ENCODE measurements at regions not wholly inside any gene's neighbourhood (a gene's known extent, or its start where the extent isn't known, plus 50 kb on each side); places are given as distances from the start of the nearest gene placed in this dataset.

DNA sequence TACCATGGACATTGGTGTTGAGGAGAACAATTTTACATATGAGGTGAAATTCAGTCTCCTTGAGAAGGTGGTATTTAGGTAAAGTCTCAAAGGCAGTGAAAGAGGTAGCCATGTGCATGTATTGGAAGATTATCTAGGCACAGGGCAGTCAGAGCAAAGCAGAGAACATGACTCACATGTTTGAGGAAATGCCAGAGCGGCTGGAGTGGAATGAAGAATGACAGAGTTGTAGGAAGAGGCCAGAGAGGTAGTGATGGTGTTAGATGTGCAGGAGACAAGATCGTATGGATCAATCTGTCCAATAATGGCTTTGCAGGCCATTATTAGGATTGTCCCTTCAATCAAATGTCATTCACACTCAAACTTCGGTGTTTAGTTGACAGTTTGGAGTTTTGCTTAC lies 449.4 kb upstream of the PTCHD4 start:
- Histone ChIP-seq H3K4me2 (ENCODE audit: low read depth, low read length, poor library complexity, severe bottlenecking) (no peak overlapping the region), H3K27me3 (ENCODE audit: low read length) (no peaks in the 10 kb centered on the region), H2AFZ (ENCODE audit: low read depth, low read length, severe bottlenecking) (no peak overlapping the region)

DNA sequence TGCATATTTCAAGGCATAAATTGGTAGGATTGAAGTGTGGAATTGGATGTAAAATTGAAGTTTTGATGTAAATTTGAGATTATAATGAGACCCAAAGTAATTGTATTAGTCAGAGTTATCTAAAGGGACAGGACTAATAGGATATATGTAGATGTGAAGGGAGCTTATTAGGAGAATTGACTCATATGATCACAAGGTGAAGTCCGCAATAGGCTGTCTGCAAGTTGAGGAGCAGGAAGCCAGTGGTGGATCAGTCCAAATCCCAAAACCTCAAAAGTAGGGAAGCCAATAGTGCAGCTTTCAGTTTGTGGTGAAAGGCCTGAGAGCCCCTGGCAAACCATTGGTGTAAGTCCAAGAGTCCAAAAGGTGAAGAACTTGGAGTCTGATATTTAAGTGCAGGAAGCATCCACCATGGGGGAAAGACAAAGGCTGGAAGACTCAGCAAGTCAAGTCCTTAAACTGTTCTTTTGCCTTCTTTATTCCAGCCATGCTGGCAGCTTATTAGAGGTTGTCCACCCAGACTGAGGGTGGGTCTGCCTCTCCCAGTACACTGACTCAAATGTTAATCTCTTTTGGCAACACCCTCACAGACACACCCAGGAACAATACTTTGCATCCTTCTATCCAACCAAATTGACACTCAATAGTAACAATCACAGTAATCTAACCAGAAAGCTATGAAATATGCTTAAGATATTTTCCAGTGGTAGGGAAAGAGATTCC lies 442.6 kb upstream of the PTCHD4 start:
- no peak overlapping the region for H3K4me2 ChIP-seq (ENCODE audit: low read depth, low read length, poor library complexity, severe bottlenecking)
- H3K79me2 ChIP-seq (ENCODE audit: insufficient read depth, low read length): no peaks in the 10 kb centered on the region
- H4K20me1 ChIP-seq (ENCODE audit: low read depth, low read length): no peaks in the 10 kb centered on the region
- no peaks in the 10 kb centered on the region for H3K36me3 ChIP-seq (ENCODE audit: low read length)
- H3K9me2 ChIP-seq (replicated peaks; ENCODE audit: insufficient read depth, low read length): no peaks in the 10 kb centered on the region
- TF ChIP-seq EZH2phosphoT487 (conservative IDR thresholded peaks at IDR 0.05; ENCODE audit: low read length): no peak
- TF ChIP-seq, protein P1, sequence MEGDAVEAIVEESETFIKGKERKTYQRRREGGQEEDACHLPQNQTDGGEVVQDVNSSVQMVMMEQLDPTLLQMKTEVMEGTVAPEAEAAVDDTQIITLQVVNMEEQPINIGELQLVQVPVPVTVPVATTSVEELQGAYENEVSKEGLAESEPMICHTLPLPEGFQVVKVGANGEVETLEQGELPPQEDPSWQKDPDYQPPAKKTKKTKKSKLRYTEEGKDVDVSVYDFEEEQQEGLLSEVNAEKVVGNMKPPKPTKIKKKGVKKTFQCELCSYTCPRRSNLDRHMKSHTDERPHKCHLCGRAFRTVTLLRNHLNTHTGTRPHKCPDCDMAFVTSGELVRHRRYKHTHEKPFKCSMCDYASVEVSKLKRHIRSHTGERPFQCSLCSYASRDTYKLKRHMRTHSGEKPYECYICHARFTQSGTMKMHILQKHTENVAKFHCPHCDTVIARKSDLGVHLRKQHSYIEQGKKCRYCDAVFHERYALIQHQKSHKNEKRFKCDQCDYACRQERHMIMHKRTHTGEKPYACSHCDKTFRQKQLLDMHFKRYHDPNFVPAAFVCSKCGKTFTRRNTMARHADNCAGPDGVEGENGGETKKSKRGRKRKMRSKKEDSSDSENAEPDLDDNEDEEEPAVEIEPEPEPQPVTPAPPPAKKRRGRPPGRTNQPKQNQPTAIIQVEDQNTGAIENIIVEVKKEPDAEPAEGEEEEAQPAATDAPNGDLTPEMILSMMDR (IDR thresholded peaks at IDR 0.05; ENCODE audit: insufficient read depth, low read length, poor library complexity, severe bottlenecking): no peak
- no peaks in the 10 kb centered on the region for H3K9me3 ChIP-seq (ENCODE audit: insufficient read depth, low read length)
- no peak overlapping the region for H3K9ac ChIP-seq (ENCODE audit: low read length)
- H3K27ac ChIP-seq (ENCODE audit: low read depth, low read length): no peak overlapping the region
- H3F3A ChIP-seq (ENCODE audit: insufficient read depth): no peaks in the 10 kb centered on the region
- no peak overlapping the region for H3K4me3 ChIP-seq (ENCODE audit: insufficient read depth, low read length, poor library complexity, severe bottlenecking)
- H3K27me3 ChIP-seq (ENCODE audit: low read length): no peaks in the 10 kb centered on the region
- H2AFZ ChIP-seq (ENCODE audit: low read depth, low read length, severe bottlenecking): no peak overlapping the region

More for the DNA sequence above, 449.4 kb upstream of the PTCHD4 start:
- no peaks in the 10 kb centered on the region for H3K9me3 ChIP-seq (ENCODE audit: insufficient read depth, low read length)
- no peaks in the 10 kb centered on the region for H3K36me3 ChIP-seq (ENCODE audit: low read length)
- no peak overlapping the region for H3K9ac ChIP-seq (ENCODE audit: low read length)
- no peaks in the 10 kb centered on the region for H3F3A ChIP-seq (ENCODE audit: insufficient read depth)
- no peak overlapping the region for H3K27ac ChIP-seq (ENCODE audit: low read depth, low read length)
- no peak for TF ChIP-seq EZH2phosphoT487 (conservative IDR thresholded peaks at IDR 0.05; ENCODE audit: low read length)
- TF ChIP-seq, protein P1 (IDR thresholded peaks at IDR 0.05; ENCODE audit: insufficient read depth, low read length, poor library complexity, severe bottlenecking): no peak
- no peaks in the 10 kb centered on the region for H3K9me2 ChIP-seq (replicated peaks; ENCODE audit: insufficient read depth, low read length)
- no peaks in the 10 kb centered on the region for H4K20me1 ChIP-seq (ENCODE audit: low read depth, low read length)
- no peaks in the 10 kb centered on the region for H3K79me2 ChIP-seq (ENCODE audit: insufficient read depth, low read length)
- no peak overlapping the region for H3K4me3 ChIP-seq (ENCODE audit: insufficient read depth, low read length, poor library complexity, severe bottlenecking)

DNA sequence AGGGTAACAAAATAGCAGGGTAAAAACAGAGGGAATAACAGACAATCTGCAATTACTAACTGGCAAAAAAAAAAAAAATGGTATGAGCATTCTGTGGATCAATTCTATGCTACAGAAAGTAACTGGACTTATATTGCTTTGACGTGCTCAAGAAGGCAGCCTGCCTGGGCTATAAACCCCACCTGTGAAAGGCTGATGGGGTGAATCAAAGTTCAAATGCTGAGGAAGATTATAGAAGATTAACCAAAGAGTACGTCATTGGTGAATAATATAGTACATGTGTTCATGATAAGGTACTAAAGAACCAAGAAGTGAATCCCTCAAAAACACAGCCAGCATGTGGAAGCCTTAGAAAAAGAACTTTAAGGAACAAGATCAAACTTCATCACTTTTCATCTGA lies 441.9 kb upstream of the PTCHD4 start:
- Histone ChIP-seq H3K9me2 (replicated peaks; ENCODE audit: insufficient read depth, low read length) (no peaks in the 10 kb centered on the region), H3K9me3 (ENCODE audit: insufficient read depth, low read length) (no peaks in the 10 kb centered on the region), H3K36me3 (ENCODE audit: low read length) (no peaks in the 10 kb centered on the region), H4K20me1 (ENCODE audit: low read depth, low read length) (no peaks in the 10 kb centered on the region), H3K4me3 (ENCODE audit: insufficient read depth, low read length, poor library complexity, severe bottlenecking) (no peak overlapping the region), H3K79me2 (ENCODE audit: insufficient read depth, low read length) (no peaks in the 10 kb centered on the region), H3K27me3 (ENCODE audit: low read length) (no peaks in the 10 kb centered on the region), H3K27ac (ENCODE audit: low read depth, low read length) (no peak overlapping the region), H3K4me2 (ENCODE audit: low read depth, low read length, poor library complexity, severe bottlenecking) (no peak overlapping the region), H2AFZ (ENCODE audit: low read depth, low read length, severe bottlenecking) (no peak overlapping the region), H3F3A (ENCODE audit: insufficient read depth) (no peaks in the 10 kb centered on the region), H3K9ac (ENCODE audit: low read length) (no peak overlapping the region)
- no peak for TF ChIP-seq EZH2phosphoT487 (conservative IDR thresholded peaks at IDR 0.05; ENCODE audit: low read length)
- TF ChIP-seq, protein P1 (IDR thresholded peaks at IDR 0.05; ENCODE audit: insufficient read depth, low read length, poor library complexity, severe bottlenecking): no peak
